HCT116 (cell line): ENCODE measurements at regions not wholly inside any gene's neighbourhood (a gene's known extent, or its start where the extent isn't known, plus 50 kb on each side); places are given as distances from the start of the nearest gene placed in this dataset.

Experiments
- ATAC-seq: fragments of 200-7000 bp; cut with Tn5 transposase; 2 replicates; pipeline ENCODE4 v1.9.1; 2020; ENCODE audit warnings: mild to moderate bottlenecking, moderate library complexity
- BruUV-seq: library from RNA; stranded (reverse); fragments of 400-500 nt; replicated peaks from 2 replicates; lab custom pipeline; 2021; lab: Mats Ljungman, UMichigan
- CTCF ChIA-PET: fragments of 300-600 bp; sonication (Branson Sonifier 250); formaldehyde crosslinking; loops from one replicate; lab custom pipeline; 2021; ENCODE audit warnings: antibody characterized with exemption; lab: Charles Lee
- POLR2A ChIA-PET: fragments of 300-600, 350-600 bp; sonication (Branson Sonifier 250); formaldehyde crosslinking; loops from one replicate; lab custom pipeline; 2021; ENCODE audit warnings: antibody characterized with exemption; lab: Charles Lee
- RAD21 ChIA-PET, 2 experiments: fragments of 300-600 bp; sonication (Branson Sonifier 250); formaldehyde crosslinking; loops; one replicate each; lab custom pipeline; 2023; ENCODE audit warnings: low total read pairs in 2 of 2; ENCODE audit not compliant: uncharacterized antibody in 2 of 2, unreplicated experiment in 2 of 2, low non-redundant PET in 1 of 2; lab: Charles Lee
- DNase-seq: peaks from one replicate; pipeline ENCODE4 v3.0.0-alpha.2; 2010; ENCODE audit warnings: low read depth, low spot score
- H2AFZ ChIP-seq: fragments of 200-600 bp; shearing (Covaris generic), sonication (generic); 2 replicates; pipeline ENCODE4 v1.6.1; 2017; ENCODE audit warnings: low read depth, mixed run types, mixed read lengths, antibody characterized with exemption, low read length; ENCODE audit not compliant: poor library complexity, severe bottlenecking
- H3K27ac ChIP-seq: 2 replicates; pipeline ENCODE4 v1.5.1; 2012; ENCODE audit warnings: low read depth, low read length
- H3K27me3 ChIP-seq: fragments of 200-600 bp; sonication (generic); 2 replicates; pipeline ENCODE4 v1.6.1; 2016; ENCODE audit warnings: mixed run types, low read length, mixed read lengths; ENCODE audit not compliant: insufficient read depth
- H3K36me3 ChIP-seq, 2 experiments: fragments of 200-500 bp in 1 of 2; fragments of 200-600 bp in 1 of 2; sonication (Bioruptor generic) in 1 of 2; sonication (generic) in 1 of 2; 2 replicates each; pipeline versions ENCODE4 v1.5.1 to v1.6.1; 2014 to 2016; ENCODE audit warnings: low read length in 2 of 2, inconsistent platforms in 1 of 2, mixed read lengths in 1 of 2, mixed run types in 1 of 2; ENCODE audit not compliant: insufficient read depth in 2 of 2, control insufficient read depth in 1 of 2
- H3K4me1 ChIP-seq, 2 experiments: fragments of 200-600 bp in 1 of 2; sonication (generic) in 1 of 2; 2 replicates each; pipeline versions ENCODE4 v1.5.1 to v1.6.1; 2012 to 2017; ENCODE audit warnings: low read length in 2 of 2, inconsistent platforms in 1 of 2, mild to moderate bottlenecking in 1 of 2, mixed read lengths in 1 of 2, mixed run types in 1 of 2, moderate library complexity in 1 of 2; ENCODE audit not compliant: insufficient read depth in 2 of 2, control insufficient read depth in 1 of 2
- H3K4me2 ChIP-seq: fragments of 200-600 bp; sonication (generic); 2 replicates; pipeline ENCODE4 v1.6.1; 2017; ENCODE audit warnings: mixed run types, low read length, mixed read lengths
- H3K4me3 ChIP-seq, 2 experiments: fragments of 200-600 bp in 1 of 2; sonication (generic) in 1 of 2; replicated peaks in 1 of 2; 2 replicates each; pipeline ENCODE4 v1.5.1; 2011 to 2016; ENCODE audit warnings: low read length in 2 of 2, control low read depth in 1 of 2, low read depth in 1 of 2, mild to moderate bottlenecking in 1 of 2, mixed read lengths in 1 of 2, mixed run types in 1 of 2
- H3K79me2 ChIP-seq: fragments of 200-600 bp; sonication (generic); 2 replicates; pipeline ENCODE4 v1.6.1; 2017; ENCODE audit warnings: mild to moderate bottlenecking, mixed run types, low read length, moderate library complexity, mixed read lengths; ENCODE audit not compliant: insufficient read depth
- H3K9ac ChIP-seq: fragments of 200-600 bp; sonication (generic); 2 replicates; pipeline ENCODE4 v1.6.1; 2016; ENCODE audit warnings: low read length, mixed read lengths
- H3K9me2 ChIP-seq: fragments of 200-600 bp; sonication (generic), shearing (Covaris generic); 2 replicates; pipeline ENCODE4 v1.6.1; 2017; ENCODE audit warnings: mixed run types, mild to moderate bottlenecking, moderate library complexity; ENCODE audit not compliant: insufficient read depth
- H3K9me3 ChIP-seq, 2 experiments: fragments of 200-500 bp in 1 of 2; fragments of 200-600 bp in 1 of 2; sonication (Bioruptor generic) in 1 of 2; sonication (generic) in 1 of 2; 2 replicates each; pipeline ENCODE4 v1.6.1; 2014 to 2017; ENCODE audit warnings: low read length in 2 of 2, mixed read lengths in 2 of 2, inconsistent platforms in 1 of 2, low read depth in 1 of 2, mild to moderate bottlenecking in 1 of 2, mixed run types in 1 of 2, moderate library complexity in 1 of 2; ENCODE audit not compliant: control insufficient read depth in 1 of 2, insufficient read depth in 1 of 2
- H4K20me1 ChIP-seq: fragments of 200-600 bp; sonication (generic), shearing (Covaris generic); 2 replicates; pipeline ENCODE4 v1.6.1; 2017; ENCODE audit warnings: mixed run types, mild to moderate bottlenecking, moderate library complexity; ENCODE audit not compliant: insufficient read depth
- CEBPB ChIP-seq: IDR thresholded peaks from 2 replicates; pipeline ENCODE4 v1.6.1; 2012; ENCODE audit warnings: low read depth
- SIN3A ChIP-seq: IDR thresholded peaks from 2 replicates; pipeline ENCODE4 v1.6.1; 2012; ENCODE audit warnings: low read depth
- intact Hi-C: fragments of 100-400 bp; cut with micrococcal nuclease; formaldehyde crosslinking; loops from 2 replicates; pipeline ENCODE4 v1.10.0; 2022
- TF ChIP-seq, protein P1 (sequence below): IDR thresholded peaks from 2 replicates; pipeline ENCODE4 v1.6.1; 2011; ENCODE audit warnings: mild to moderate bottlenecking, low read length, moderate library complexity; ENCODE audit not compliant: insufficient replicate concordance; ENCODE audit errors: extremely low read depth
- TF ChIP-seq, protein P2 (sequence below): IDR thresholded peaks from 2 replicates; pipeline ENCODE4 v1.6.1; 2012

DNA sequence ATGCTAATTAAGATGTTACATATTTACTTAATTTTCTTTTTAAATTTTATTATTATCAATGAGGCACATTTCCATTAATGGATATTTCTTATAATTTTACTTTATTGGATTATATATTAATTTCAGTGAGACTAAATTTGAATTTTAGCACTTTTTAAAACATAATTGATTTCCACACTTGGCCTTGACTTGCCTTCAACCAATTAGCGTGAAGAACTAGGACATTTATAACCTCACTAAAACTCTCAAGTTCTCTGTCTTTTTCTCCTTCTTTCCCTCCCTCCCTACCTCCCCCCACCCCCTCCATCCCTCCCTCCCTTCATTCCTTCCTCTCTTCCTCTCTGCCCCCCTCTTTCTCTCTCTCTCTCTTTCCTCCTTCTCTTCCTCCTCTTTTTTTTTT, 1618.1 kb downstream of the C4orf33 start:
- ChIA-PET POLR2A (no interaction called here), RAD21 (no interaction called here), CTCF (no interaction called here)
- H3K4me2 ChIP-seq, result no peak overlapping the region
- DNase-seq (no peak), ATAC-seq (no peak)
- no peak overlapping the region for H3K4me3 ChIP-seq
- TF ChIP-seq, protein P1, sequence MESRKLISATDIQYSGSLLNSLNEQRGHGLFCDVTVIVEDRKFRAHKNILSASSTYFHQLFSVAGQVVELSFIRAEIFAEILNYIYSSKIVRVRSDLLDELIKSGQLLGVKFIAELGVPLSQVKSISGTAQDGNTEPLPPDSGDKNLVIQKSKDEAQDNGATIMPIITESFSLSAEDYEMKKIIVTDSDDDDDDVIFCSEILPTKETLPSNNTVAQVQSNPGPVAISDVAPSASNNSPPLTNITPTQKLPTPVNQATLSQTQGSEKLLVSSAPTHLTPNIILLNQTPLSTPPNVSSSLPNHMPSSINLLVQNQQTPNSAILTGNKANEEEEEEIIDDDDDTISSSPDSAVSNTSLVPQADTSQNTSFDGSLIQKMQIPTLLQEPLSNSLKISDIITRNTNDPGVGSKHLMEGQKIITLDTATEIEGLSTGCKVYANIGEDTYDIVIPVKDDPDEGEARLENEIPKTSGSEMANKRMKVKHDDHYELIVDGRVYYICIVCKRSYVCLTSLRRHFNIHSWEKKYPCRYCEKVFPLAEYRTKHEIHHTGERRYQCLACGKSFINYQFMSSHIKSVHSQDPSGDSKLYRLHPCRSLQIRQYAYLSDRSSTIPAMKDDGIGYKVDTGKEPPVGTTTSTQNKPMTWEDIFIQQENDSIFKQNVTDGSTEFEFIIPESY, result no peak
- TF ChIP-seq SIN3A, result no peak
- H3K79me2 ChIP-seq, result no peaks in the 10 kb centered on the region
- no peaks in the 10 kb centered on the region for H3K36me3 ChIP-seq
- no peak overlapping the region for H3K9ac ChIP-seq
- no peaks in the 10 kb centered on the region for H4K20me1 ChIP-seq
- no TSS peak for BruUV-seq
- intact Hi-C loops, result no loop called here
- H3K27me3 ChIP-seq, result no peaks in the 10 kb centered on the region
- no peak overlapping the region for H3K27ac ChIP-seq
- H3K9me2 ChIP-seq, result no peaks in the 10 kb centered on the region
- 0 out of 4 replicates have a peak, but pooled peaks cover 0 to 3% of the 10 kb centered on the region in 2 experiments for H3K4me1 ChIP-seq
- no peaks in the 10 kb centered on the region for H3K9me3 ChIP-seq
- no peak overlapping the region for H2AFZ ChIP-seq

GRCh38 chr4:130722361-130722760, 1626.4 kb downstream of the C4orf33 start:
- RAD21 ChIA-PET, result no interaction called here
- Histone ChIP-seq H3K4me2 (no peak overlapping the region), H3K9me3 (no peaks in the 10 kb centered on the region), H3K27ac (no peak overlapping the region), H4K20me1 (no peaks in the 10 kb centered on the region), H2AFZ (no peak overlapping the region), H3K4me3 (no peak overlapping the region), H3K36me3 (no peaks in the 10 kb centered on the region), H3K27me3 (no peaks in the 10 kb centered on the region), H3K4me1 (no peaks in the 10 kb centered on the region), H3K9me2 (no peaks in the 10 kb centered on the region), H3K9ac (no peak overlapping the region), H3K79me2 (no peaks in the 10 kb centered on the region)
- intact Hi-C loops, result no loop called here
- CTCF ChIA-PET, result no interaction called here
- no TSS peak for BruUV-seq
- ATAC-seq (no peak), DNase-seq (no peak)
- POLR2A ChIA-PET, result no interaction called here
- TF ChIP-seq, protein P2, sequence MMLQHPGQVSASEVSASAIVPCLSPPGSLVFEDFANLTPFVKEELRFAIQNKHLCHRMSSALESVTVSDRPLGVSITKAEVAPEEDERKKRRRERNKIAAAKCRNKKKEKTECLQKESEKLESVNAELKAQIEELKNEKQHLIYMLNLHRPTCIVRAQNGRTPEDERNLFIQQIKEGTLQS, result no peak
- peak; percentile 54 for TF ChIP-seq CEBPB
